ENCODE measurements at regions not wholly inside any gene's neighbourhood (a gene's known extent, or its start where the extent isn't known, plus 50 kb on each side); places are given as distances from the start of the nearest gene placed in this dataset.

DNA sequence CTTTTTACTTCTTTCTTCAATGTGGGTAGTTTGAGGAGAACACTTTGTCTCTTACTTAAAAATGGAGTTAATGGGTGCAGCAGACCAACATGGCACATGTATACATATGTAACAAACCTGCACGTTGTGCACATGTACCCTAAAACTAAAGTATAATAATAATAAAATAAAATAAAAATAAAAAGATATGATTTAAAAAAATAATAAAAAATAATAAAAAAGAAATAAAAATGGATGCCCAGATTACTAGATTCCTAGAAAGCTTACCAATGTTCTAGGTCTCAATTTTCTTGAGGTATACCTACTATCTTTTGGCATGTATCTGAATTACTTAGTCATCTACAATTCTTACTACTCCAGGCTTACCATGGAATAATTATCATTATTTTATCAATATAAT lies 2001.6 kb upstream of the CDH9 start:
- Histone ChIP-seq H2BK12ac (ENCODE audit: low read depth, low read length) (no peak overlapping the region), H3K56ac (replicated peaks; ENCODE audit: insufficient read length, low read depth, low read length) (no peak overlapping the region), H3K9ac (replicated peaks in 1 of 4; ENCODE audit: extremely low read depth in 1 of 4, low read depth in 3 of 4, low read length in 3 of 4) (no peak overlapping the region), H2BK120ac (replicated peaks; ENCODE audit: low read depth, low read length) (no peak overlapping the region), H4K91ac (replicated peaks; ENCODE audit: insufficient read length, low read length) (no peak overlapping the region), H3K4ac (replicated peaks; ENCODE audit: insufficient read length, low read depth, low read length) (no peak overlapping the region), H3K79me2 (ENCODE audit: control insufficient read depth in 1 of 2, insufficient read depth in 2 of 2, low read length in 2 of 2) (no peaks in the 10 kb centered on the region), H3K18ac (ENCODE audit: extremely low read depth, low read length) (no peak overlapping the region), H3K36me3 (ENCODE audit: control insufficient read depth in 2 of 4, insufficient read depth in 4 of 4, low read length in 3 of 4) (no peaks in the 10 kb centered on the region), H3K23me2 (ENCODE audit: low read depth, low read length) (no peaks in the 10 kb centered on the region; the same call in 1 of the 2 replicates), H4K5ac (ENCODE audit: insufficient read length, low read depth, low read length) (no peak overlapping the region), H3K79me1 (ENCODE audit: low read depth, low read length) (no peaks in the 10 kb centered on the region), H2BK5ac (ENCODE audit: low read depth, low read length) (no peak overlapping the region), H3K27ac (ENCODE audit: low read depth, low read length) (no peak overlapping the region), H4K8ac (ENCODE audit: extremely low read depth, insufficient read depth, low read length) (no peak overlapping the region), H3K4me2 (ENCODE audit: insufficient read depth in 1 of 2, low read depth in 2 of 2, low read length in 2 of 2) (no peak overlapping the region), H2BK20ac (ENCODE audit: low read length) (no peak overlapping the region), H3K14ac (ENCODE audit: insufficient read length) (no peak overlapping the region), H3K4me3 (ENCODE audit: extremely low read depth in 1 of 4, insufficient read depth in 2 of 4, low read depth in 3 of 4, low read length in 4 of 4) (no peak overlapping the region), H2BK15ac (ENCODE audit: low read length) (no peak overlapping the region), H3K9me3 (ENCODE audit: insufficient read depth in 2 of 2, low read depth in 1 of 2, low read length in 1 of 2) (no peaks in the 10 kb centered on the region), H4K20me1 (replicated peaks in 1 of 2; ENCODE audit: control insufficient read depth in 1 of 2, insufficient read depth in 2 of 2, low read length in 2 of 2) (no peaks in the 10 kb centered on the region), H3K4me1 (replicated peaks in 1 of 4; ENCODE audit: control insufficient read depth in 3 of 4, insufficient read depth in 4 of 4, low read length in 3 of 4) (peaks cover 0 to 2% (median 0%) of the 10 kb centered on the region in 4 experiments; a peak in 1 of 7 replicates), H2AFZ (ENCODE audit: low read length) (no peak overlapping the region), H3K27me3 (replicated peaks in 1 of 4; ENCODE audit: control insufficient read depth in 3 of 4, extremely low read depth in 1 of 4, insufficient read depth in 3 of 4, low read length in 3 of 4) (no peaks in the 10 kb centered on the region), H2AK5ac (ENCODE audit: low read depth, low read length) (no peak overlapping the region), H3K23ac (ENCODE audit: insufficient read length) (no peak overlapping the region)
- POLR2A ChIA-PET (ENCODE audit: partially characterized antibody), result no interaction called here
- CTCF ChIA-PET (ENCODE audit: partially characterized antibody), result no interaction called here
- WGBS, 2 experiments (ENCODE audit: extremely low coverage in 1 of 2, insufficient coverage in 1 of 2, insufficient read length in 1 of 2, insufficient replicate concordance in 2 of 2, low coverage in 1 of 2, low lambda C conversion rate in 2 of 2, missing lambda C conversion rate in 1 of 2), result 97% methylated on average over 1 of the region's 1 CpG; no CpG with 5 or more reads in 1 of the 2 experiments
- FAIRE-seq (no peak), DNase-seq (ENCODE audit: low read depth in 1 of 2, low spot score in 2 of 2) (no peak)
- TF ChIP-seq, protein P1, sequence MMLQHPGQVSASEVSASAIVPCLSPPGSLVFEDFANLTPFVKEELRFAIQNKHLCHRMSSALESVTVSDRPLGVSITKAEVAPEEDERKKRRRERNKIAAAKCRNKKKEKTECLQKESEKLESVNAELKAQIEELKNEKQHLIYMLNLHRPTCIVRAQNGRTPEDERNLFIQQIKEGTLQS (IDR thresholded peaks at IDR 0.05; ENCODE audit: insufficient read depth, low read depth, low read length), result no peak
- TF ChIP-seq EGR1 (IDR thresholded peaks at IDR 0.05; ENCODE audit: borderline replicate concordance, low read depth, low read length), result no peak
- TF ChIP-seq, protein P2, sequence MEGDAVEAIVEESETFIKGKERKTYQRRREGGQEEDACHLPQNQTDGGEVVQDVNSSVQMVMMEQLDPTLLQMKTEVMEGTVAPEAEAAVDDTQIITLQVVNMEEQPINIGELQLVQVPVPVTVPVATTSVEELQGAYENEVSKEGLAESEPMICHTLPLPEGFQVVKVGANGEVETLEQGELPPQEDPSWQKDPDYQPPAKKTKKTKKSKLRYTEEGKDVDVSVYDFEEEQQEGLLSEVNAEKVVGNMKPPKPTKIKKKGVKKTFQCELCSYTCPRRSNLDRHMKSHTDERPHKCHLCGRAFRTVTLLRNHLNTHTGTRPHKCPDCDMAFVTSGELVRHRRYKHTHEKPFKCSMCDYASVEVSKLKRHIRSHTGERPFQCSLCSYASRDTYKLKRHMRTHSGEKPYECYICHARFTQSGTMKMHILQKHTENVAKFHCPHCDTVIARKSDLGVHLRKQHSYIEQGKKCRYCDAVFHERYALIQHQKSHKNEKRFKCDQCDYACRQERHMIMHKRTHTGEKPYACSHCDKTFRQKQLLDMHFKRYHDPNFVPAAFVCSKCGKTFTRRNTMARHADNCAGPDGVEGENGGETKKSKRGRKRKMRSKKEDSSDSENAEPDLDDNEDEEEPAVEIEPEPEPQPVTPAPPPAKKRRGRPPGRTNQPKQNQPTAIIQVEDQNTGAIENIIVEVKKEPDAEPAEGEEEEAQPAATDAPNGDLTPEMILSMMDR (IDR thresholded peaks at IDR 0.05; ENCODE audit: control extremely low read depth in 1 of 3, insufficient read depth in 1 of 3, low read depth in 1 of 3, low read length in 3 of 3), result no peak
- no peak for TF ChIP-seq SP1 (IDR thresholded peaks at IDR 0.05; ENCODE audit: low read depth, low read length)
- TF ChIP-seq RAD21 (IDR thresholded peaks at IDR 0.05 in 1 of 2, conservative IDR thresholded peaks at IDR 0.05 in 1 of 2; ENCODE audit: low read depth in 2 of 2, low read length in 2 of 2), result no peak
- TF ChIP-seq TCF12 (IDR thresholded peaks at IDR 0.05; ENCODE audit: low read depth, low read length), result no peak
- no peak for TF ChIP-seq JUN (IDR thresholded peaks at IDR 0.05; ENCODE audit: low read depth, low read length)
- TF ChIP-seq RBBP5 (IDR thresholded peaks at IDR 0.05; ENCODE audit: borderline replicate concordance, low read depth, low read length), result no peak
- TF ChIP-seq FOSL1 (IDR thresholded peaks at IDR 0.05; ENCODE audit: insufficient read depth, low read depth, low read length), result no peak
- no peak for TF ChIP-seq SIX5 (IDR thresholded peaks at IDR 0.05; ENCODE audit: low read depth, low read length)
- no peak for TF ChIP-seq SAP30 (IDR thresholded peaks at IDR 0.05; ENCODE audit: insufficient read depth, insufficient replicate concordance, low read length)
- no peak for TF ChIP-seq TAF1 (IDR thresholded peaks at IDR 0.05; ENCODE audit: low read depth, low read length)

Measured in H1 (cell line).